GM19035 (cell line): ENCODE measurements at regions not wholly inside any gene's neighbourhood (a gene's known extent, or its start where the extent isn't known, plus 50 kb on each side); places are given as distances from the start of the nearest gene placed in this dataset.
"Not testable (repeated sequence)": the region's sequence is repeated elsewhere in the genome, so short reads cannot be mapped to it uniquely, and the experiment has no call there.

Source experiments
- ATAC-seq: cut with Tn5 transposase; IDR thresholded peaks from one replicate; pipeline ENCODE4 v1.9.1; 2021; ENCODE audit not compliant: unreplicated experiment

DNA sequence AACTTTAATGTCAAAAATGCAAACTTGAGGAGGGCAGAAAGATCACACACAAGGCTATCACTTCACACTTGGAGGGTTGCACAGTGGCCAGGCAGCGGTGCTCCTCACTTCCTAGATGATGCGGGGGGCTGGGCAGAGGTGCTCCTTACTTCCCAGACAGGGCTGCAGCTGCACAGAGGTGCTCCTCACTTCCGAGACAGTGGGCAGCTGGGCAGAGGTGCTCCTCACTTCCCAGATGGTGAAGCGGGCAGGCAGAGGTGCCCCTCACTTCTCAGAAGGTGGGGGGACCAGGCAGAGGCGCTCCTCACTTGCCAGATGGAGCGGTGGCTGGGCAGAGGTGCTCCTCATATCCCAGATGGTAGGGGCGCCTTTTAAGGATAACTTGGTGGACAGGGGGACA lies 423.2 kb upstream of the RORB start:
- no peak for ATAC-seq

DNA sequence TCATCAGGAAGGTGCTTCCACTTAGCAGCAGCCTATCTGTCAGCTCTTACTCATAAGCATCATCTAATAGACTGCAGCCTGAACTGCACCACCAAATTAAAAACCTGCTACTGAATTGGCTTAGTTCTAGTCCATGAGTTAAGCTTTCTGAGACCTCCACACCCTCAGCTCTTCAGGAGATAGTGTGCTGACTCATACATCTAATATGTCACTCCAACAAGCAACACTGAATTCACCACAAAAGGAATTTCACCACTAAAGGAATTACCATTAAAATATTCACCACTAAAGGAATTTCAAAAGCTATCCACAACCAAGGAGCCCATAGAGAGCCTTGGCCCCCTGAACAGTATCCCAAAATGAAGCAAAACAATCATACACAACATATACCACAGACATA lies 418.5 kb upstream of the RORB start:
- no peak for ATAC-seq

- not testable (repeated sequence) for ATAC-seq
Observed at GRCh38 chr9:74080652-74081051, 416.5 kb upstream of the RORB start.

DNA sequence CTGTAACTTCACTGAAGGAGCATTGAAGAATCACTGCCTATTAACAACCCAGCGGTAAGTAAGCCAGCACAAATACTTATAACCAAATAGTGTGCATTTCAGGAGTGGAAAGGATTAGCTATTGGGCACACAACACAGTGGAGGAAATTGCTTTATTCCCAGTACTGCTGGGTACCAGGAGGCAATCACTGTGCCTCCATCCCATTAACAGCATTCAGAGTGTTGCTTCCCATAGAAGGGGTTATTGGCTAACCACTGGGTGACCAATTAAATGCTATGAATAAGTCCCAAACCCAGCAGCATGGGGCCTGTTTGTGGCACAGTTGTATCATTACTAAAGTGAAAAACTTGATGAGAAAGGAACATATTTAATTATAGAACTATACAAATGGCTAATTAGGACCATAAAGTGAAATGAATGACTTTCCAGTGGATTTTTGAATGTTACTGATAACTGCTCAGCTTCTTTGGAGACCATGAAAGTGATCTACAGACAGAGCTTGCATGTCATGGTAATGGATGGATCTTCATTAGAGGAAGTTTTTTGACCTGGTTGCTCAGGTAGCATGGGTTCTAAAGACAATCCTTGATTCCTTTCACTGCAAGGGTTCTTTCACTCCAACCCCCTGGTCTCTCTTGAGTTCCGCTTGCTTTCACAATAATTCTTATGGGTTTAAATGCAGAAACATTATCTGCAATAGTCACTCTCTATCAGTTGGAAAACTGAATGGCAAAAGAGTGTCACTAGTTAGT lies 413.3 kb upstream of the RORB start:
- no peak for ATAC-seq

- not testable (repeated sequence) for ATAC-seq
Observed at GRCh38 chr9:74085384-74086037, 411.6 kb upstream of the RORB start.

DNA sequence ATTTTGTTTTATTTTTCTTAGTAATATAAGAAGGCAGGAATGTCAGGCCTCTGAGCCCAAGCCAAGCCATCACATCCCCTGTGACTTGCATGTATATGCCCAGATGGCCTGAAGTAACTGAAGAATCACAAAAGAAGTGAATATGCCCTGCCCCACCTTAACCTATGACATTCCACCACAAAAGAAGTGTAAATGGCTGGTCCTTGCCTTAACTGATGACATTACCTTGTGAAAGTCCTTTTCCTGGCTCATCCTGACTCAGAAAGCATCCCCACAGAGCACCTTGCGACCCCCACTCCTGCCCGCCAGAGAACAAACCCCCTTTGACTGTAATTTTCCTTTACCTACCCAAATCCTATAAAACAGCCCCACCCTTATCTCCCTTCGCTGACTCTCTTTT lies 406.2 kb upstream of the RORB start:
- not testable (repeated sequence) for ATAC-seq

- ATAC-seq: no peak
Observed at GRCh38 chr9:74092491-74092834, 404.7 kb upstream of the RORB start.

DNA sequence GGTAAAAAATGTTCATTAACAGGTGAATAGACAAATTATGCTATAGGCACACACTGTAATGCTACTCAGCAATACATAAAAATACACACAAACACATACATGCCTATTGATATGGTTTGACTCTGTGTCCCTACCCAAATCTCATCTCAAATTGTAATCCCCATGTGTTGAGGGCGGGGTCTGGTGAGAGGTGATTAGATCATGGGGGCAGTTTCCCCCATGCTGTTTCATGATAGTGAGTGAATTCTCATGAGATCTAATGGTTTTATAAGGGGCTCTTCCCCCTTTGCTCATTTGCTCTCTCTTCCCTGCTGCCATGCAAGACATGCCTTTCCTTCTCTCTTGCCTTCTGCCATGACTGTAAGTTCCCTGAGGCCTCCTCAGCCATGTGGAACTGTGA lies 403.1 kb upstream of the RORB start:
- ATAC-seq: not testable (repeated sequence)

DNA sequence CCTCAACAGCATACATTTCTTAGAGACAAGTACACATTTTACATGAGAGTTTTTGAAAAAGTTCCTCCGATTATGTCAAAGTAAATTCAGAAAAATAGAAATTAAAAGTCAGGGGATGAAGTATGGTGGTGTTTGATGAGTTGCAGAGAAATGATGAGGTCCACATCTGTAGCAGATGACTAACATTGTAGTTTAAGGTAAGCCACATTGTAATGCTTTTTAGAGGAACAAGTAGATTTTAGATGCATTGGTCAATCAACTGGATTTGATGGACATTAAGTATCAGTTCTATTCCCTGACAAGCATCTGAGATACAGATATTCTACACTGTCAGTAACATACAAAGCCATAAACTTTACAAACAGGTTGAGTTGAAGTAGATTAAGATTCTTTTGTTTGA lies 402.4 kb upstream of the RORB start:
- no peak for ATAC-seq

DNA sequence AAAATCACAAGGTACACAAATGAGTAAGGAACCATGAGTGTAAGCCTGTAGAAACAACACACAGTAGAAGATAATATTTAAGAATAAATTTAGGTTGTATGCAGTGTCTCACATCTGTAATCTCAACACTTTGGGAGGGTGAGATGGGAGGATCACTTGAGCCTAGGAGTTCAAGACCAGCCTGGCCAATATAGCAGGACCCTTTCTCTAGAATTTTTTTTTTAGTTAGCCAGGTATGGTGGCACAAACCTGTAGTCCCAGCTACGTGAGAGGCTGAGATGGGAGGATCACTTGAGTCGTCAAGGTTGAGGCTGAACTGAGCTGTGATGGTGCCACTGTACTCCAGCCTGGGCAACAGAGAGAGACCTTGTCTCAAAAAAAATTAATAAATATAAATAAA lies 401.2 kb upstream of the RORB start:
- no peak for ATAC-seq

DNA sequence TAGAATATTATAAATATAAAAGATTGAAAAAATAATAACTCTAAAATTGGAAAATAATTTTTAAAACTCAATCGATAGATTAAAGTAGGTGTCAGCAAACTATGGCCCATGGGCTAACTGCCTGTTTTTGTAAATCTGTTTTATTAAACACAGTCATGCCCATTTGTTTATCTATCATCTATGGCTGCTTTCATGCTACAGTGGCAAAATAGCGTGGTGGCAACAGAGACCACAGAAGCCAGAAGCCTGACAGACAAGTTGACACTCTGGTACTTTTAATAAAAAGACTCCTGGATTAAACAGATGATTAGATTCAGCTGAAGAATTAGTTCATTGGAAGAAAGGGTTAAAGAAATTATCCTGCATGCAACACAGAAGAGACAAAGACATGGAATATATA lies 400.7 kb upstream of the RORB start:
- no peak for ATAC-seq

- ATAC-seq: no peak
Observed at GRCh38 chr9:74100042-74100441, 397.1 kb upstream of the RORB start.

DNA sequence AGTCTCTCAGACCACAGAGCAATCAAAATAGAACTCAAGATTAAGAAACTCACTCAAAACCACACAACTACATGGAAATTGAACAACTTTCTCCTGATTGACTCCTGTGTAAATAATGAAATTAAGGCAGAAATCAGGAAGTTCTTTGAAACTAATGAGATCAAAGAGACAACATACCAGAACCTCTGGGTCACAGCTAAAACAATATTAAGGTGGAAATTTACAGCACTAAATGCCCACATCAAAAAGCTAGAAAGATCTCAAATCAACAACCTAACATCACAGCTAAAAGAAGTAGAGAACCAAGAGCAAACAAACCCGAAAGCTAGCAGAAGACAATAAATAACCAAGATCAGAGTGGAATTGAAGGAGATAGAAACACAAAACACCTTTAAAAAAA lies 395.0 kb upstream of the RORB start:
- ATAC-seq: not testable (repeated sequence)

DNA sequence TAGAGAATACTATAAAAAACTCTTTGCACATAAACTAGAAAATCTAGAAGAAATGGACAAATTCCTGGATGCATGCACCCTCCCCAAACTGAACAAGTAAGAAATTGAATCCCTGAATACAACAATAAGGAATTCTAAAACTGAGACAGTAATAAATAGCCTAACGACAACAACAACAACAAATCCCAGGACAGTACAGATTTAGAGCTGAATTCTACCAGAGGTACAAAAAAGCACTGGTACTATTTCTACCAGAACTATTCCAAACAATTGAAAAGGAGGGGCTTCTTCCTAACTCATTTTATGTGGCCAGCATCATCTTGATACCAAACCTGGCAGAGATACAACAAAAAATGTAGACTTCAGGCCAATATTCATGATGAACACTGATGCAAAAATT lies 394.4 kb upstream of the RORB start:
- no peak for ATAC-seq

GRCh38 chr9:74107692-74108091 lies 389.4 kb upstream of the RORB start:
- no peak for ATAC-seq

DNA sequence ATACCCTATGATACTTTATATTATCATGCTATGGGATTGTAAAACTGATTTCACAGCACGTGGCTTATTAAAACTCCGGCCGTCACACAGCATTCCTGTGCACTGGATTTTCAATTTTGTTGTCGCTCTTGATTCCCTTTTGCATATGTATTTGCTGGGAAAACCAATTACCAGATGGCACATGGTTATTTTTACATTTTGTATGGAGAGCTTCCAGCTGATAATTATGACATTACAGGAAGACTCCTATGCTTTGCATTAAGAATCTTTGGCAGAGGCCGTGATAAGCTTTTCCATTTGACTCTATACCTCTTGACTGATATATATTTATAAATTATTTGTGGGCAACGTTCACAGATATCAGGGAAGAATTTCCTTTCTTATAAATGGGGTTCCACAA lies 381.2 kb upstream of the RORB start:
- no peak for ATAC-seq

DNA sequence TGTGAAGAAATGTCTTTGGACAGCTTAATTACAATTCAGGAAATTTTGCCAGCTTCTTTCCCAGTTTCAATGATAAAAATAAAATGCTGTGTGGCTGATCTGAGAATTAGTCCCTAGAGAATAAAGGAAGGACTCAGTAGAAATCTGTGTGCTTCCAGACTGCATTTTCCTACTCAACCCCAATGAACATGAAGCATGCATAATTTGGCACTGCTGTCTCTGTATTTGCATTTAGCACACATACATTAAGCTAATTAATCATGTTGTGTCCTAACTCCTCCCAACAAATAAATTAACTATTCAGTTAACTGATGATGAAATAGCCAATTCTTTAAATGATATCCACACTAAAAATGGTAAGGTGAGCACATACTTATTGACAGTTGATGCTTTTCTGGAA lies 380.0 kb upstream of the RORB start:
- no peak for ATAC-seq

DNA sequence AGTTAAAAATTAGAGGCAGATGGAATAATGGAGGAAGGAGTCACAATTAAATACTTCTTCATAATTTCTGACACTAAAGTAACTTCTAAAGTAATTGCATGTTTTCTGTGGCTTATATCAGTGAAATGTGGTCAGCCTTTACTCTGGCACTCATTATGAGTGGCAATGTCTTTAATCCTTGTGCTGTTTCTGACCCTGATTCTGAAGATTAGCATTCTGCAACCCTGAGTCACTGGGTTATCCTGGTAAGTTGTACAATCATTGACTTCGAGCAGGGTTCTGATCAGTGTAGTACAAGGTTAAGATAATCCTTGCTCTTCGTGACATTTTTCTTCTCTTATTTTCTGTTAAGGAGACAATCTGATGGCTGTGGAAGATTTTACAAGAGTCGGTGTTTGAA lies 379.4 kb upstream of the RORB start:
- no peak for ATAC-seq

- no peak for ATAC-seq
Observed at GRCh38 chr9:74120061-74120460, 377.1 kb upstream of the RORB start.

GRCh38 chr9:74120470-74120869 lies 376.7 kb upstream of the RORB start:
- no peak for ATAC-seq

DNA sequence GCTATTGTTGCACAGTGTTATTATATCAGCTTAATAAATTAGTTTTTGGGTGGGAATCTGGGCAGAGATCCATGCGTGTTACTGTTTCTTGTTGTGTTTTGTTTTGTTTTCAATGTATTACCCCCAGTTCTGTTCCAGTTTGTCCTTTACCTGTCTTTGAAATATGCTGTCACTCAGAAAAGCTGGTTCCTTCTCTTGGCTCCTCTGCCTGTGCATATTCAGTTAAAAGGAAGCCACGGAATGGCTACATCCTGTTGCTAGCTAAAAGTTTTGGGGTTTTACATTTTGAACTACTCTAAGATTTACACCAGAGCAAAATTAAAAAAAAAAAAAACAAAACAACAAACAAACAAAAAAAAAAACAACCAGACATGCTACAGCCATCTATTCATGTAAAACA lies 374.9 kb upstream of the RORB start:
- ATAC-seq: no peak

- ATAC-seq: no peak
Observed at GRCh38 chr9:74122661-74123060, 374.5 kb upstream of the RORB start.

DNA sequence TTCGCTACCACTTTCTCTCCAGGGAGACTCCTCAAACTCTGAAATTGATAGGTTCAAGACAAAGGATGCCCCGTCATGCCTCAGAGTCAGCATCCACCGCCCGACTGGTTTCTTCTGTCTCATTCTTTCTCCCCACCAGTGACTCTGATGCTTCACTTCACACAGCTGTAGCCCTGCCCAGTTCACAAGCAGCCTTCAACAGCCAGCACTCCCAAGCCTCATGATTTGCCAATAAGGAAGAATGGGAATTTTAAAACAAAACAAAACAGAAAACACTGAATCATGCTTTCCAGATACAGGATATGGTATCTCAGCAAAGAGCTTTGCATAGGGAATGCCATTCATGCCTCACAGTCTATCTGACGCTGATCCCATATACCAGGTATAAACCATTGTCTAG lies 371.2 kb upstream of the RORB start:
- ATAC-seq: no peak
